ENCODE measurements at regions not wholly inside any gene's neighbourhood (a gene's known extent, or its start where the extent isn't known, plus 50 kb on each side); places are given as distances from the start of the nearest gene placed in this dataset.

DNA sequence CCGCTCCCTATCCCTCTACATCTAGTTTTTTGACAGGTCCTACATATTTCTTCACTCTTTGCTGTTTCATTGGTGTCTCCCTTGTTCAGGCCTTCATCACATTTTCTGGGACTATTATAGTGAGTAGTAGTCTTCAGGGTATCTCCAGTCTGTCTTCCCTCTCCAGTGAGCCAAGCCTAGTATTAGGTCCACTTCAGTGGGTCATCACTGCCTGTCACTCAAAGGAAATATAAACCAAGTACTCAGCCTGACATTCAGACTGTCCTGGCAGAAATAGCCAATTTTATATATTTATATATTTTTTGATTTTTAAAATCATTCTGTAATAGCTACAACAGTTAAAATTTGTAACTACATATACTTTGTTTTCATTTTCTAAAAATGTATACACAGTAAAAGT is 137.8 kb downstream of the CYB561 start:
- no peaks in the 10 kb centered on the region for H3K4me1 ChIP-seq
- TF ChIP-seq, protein P1, sequence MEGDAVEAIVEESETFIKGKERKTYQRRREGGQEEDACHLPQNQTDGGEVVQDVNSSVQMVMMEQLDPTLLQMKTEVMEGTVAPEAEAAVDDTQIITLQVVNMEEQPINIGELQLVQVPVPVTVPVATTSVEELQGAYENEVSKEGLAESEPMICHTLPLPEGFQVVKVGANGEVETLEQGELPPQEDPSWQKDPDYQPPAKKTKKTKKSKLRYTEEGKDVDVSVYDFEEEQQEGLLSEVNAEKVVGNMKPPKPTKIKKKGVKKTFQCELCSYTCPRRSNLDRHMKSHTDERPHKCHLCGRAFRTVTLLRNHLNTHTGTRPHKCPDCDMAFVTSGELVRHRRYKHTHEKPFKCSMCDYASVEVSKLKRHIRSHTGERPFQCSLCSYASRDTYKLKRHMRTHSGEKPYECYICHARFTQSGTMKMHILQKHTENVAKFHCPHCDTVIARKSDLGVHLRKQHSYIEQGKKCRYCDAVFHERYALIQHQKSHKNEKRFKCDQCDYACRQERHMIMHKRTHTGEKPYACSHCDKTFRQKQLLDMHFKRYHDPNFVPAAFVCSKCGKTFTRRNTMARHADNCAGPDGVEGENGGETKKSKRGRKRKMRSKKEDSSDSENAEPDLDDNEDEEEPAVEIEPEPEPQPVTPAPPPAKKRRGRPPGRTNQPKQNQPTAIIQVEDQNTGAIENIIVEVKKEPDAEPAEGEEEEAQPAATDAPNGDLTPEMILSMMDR (IDR thresholded peaks at IDR 0.05) = no peak
- FAIRE-seq (no peak), DNase-seq (no peak), ATAC-seq (no peak)
- 95 to 96% methylated on average over 1 of the region's 1 CpG for WGBS, 2 donors
- H3K27ac ChIP-seq = no peak overlapping the region
- no peaks in the 10 kb centered on the region for H3K36me3 ChIP-seq
- no peak overlapping the region for H3K4me3 ChIP-seq
- H3K27me3 ChIP-seq = no peaks in the 10 kb centered on the region
- intact Hi-C loops (cut with DNase I) = no loop called here
- H3K9me3 ChIP-seq = no peaks in the 10 kb centered on the region

DNA sequence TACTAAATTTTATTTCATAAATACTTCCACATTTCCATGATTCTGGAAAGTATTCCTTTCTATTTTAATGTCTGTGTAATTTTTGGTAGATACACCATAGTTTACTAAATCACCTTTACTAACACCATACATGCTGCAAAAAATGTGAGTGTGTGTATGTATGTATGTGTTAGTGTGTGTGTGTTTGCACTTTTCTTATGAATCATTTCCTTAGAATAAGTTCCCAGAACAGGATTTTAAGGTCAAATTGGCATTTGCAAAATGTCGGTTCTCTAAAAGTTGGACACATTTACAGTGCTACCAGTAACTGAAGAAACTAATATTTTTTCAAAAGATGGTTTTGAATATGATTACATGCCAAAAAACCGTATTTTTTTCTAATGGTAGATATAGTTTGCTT is 137.1 kb downstream of the CYB561 start:
- TF ChIP-seq, protein P1 (IDR thresholded peaks at IDR 0.05) = no peak
- 53 to 56% methylated on average over 2 of the region's 2 CpGs for WGBS, 2 donors
- ATAC-seq (no peak), FAIRE-seq (no peak), DNase-seq (no peak)
- no peak overlapping the region for H3K4me3 ChIP-seq
- H3K27me3 ChIP-seq = no peaks in the 10 kb centered on the region
- no peak overlapping the region for H3K27ac ChIP-seq
- no peaks in the 10 kb centered on the region for H3K4me1 ChIP-seq
- intact Hi-C loops (cut with DNase I) = no loop called here
- H3K36me3 ChIP-seq = no peaks in the 10 kb centered on the region
- no peaks in the 10 kb centered on the region for H3K9me3 ChIP-seq

DNA sequence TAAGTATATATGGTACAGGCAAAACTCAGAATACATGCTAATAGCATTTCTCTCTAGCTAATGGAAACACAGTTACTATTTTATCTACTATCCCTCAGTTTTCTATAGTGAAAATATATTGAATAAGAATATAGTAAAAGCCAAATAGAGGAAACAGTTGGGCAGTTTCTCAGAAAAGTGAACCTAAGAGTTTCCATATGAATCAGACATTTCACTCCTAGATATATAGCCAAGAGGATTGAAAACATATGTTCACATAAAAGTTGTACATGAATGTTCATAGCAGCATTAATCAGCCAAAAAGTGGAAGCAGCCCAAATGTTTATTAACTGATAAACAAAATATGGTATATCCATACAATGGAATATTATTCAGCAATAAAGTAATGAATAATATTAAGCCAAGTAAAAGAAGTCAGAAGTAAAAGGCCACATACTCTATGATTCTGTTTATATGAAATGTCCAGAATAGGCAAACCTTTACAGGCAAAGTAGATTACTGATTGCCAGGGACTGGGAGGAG is 134.6 kb downstream of the CYB561 start:
- FAIRE-seq (no peak), DNase-seq (no peak), ATAC-seq (no peak)
- Histone ChIP-seq H3K36me3 (no peaks in the 10 kb centered on the region), H3K4me1 (no peaks in the 10 kb centered on the region), H3K27me3 (no peaks in the 10 kb centered on the region), H3K4me3 (no peak overlapping the region), H3K27ac (no peak overlapping the region), H3K9me3 (no peaks in the 10 kb centered on the region)
- intact Hi-C loops (cut with DNase I) = no loop called here
- TF ChIP-seq, protein P1 (IDR thresholded peaks at IDR 0.05) = no peak

DNA sequence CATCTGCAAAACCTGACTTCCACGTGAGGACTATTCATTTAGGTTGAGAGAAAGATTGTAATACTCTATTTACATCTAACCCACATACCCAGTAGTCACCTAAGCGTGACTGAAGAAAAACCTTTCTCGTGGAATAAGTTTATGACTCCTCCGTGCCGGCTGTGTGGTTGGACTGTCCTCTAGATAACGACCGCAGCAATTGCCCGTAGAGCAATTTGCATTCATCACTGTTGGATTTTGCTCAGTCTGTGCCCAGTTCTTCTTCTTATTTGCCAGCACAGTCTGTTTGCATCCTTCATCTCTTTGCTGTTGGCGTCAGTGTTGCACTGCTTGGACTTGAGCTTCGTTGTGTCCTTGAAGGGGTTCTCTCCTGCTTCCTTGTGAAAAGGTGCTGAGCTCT is 131.3 kb downstream of the CYB561 start:
- FAIRE-seq = no peak

DNA sequence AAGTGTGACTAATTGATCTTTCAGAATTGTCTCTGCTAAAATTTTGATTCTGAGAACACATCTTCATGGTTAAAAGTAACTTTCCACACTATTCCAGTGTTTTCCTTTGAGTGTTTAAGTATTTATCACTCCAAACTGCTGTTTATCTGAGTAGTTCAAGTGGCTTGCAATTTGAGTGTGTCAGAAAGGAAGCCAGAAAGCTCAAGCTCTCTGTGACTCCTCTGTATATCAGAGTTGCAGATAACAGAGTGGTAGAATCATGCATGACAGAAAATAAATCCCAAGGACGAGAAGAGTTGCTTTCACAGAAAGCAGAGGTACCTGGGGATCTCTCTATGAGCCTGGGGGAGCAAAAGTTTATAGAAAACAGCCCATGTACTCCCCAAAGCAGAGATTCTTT is 130.0 kb downstream of the CYB561 start:
- Histone ChIP-seq H3K27me3 (no peaks in the 10 kb centered on the region), H3K27ac (no peak overlapping the region), H3K36me3 (peaks cover 0 to 3% (median 0%) of the 10 kb centered on the region in 3 donors), H3K4me1 (no peaks in the 10 kb centered on the region), H3K4me3 (no peak overlapping the region), H3K9me3 (no peaks in the 10 kb centered on the region)
- ATAC-seq (no peak), DNase-seq (no peak), FAIRE-seq (no peak)
- TF ChIP-seq, protein P1 (IDR thresholded peaks at IDR 0.05) = no peak
- WGBS, 2 donors = 70 to 75% methylated on average over 1 of the region's 1 CpG
- intact Hi-C loops (cut with DNase I) = no loop called here

More for the DNA sequence above, 131.3 kb downstream of the CYB561 start:
- WGBS, 2 donors = 95 to 97% methylated on average over 10 of the region's 10 CpGs
- Histone ChIP-seq H3K27ac (no peak overlapping the region), H3K9me3 (no peaks in the 10 kb centered on the region), H3K4me1 (no peaks in the 10 kb centered on the region), H3K4me3 (no peak overlapping the region), H3K27me3 (no peaks in the 10 kb centered on the region), H3K36me3 (peaks cover 0 to 3% (median 0%) of the 10 kb centered on the region in 3 donors)
- DNase-seq = no peak
- ATAC-seq = no peak
- intact Hi-C loops (cut with DNase I) = no loop called here
- TF ChIP-seq, protein P1 (IDR thresholded peaks at IDR 0.05) = no peak
